ENCODE measurements at regions not wholly inside any gene's neighbourhood (a gene's known extent, or its start where the extent isn't known, plus 50 kb on each side); places are given as distances from the start of the nearest gene placed in this dataset.

- Histone ChIP-seq H3K4me1 (no peaks in the 10 kb centered on the region), H3K4me3 (no peak overlapping the region), H3K27me3 (no peaks in the 10 kb centered on the region), H3K27ac (no peak overlapping the region), H3K9me3 (no peaks in the 10 kb centered on the region), H3K36me3 (no peaks in the 10 kb centered on the region)
- no peak for DNase-seq
- WGBS, 2 donors: 87 to 94% methylated on average over 6 of the region's 6 CpGs
- intact Hi-C loops (cut with DNase I): no loop called here
- no peak for TF ChIP-seq EP300 (IDR thresholded peaks at IDR 0.05)
- TF ChIP-seq CTCF (IDR thresholded peaks at IDR 0.05): no peak
- TF ChIP-seq POLR2AphosphoS5 (IDR thresholded peaks at IDR 0.05): no peak
- TF ChIP-seq POLR2A (IDR thresholded peaks at IDR 0.05): no peak
These were observed 207.2 kb downstream of the ZC3H11B start for GRCh38 chr1:219405531-219406331.

DNA sequence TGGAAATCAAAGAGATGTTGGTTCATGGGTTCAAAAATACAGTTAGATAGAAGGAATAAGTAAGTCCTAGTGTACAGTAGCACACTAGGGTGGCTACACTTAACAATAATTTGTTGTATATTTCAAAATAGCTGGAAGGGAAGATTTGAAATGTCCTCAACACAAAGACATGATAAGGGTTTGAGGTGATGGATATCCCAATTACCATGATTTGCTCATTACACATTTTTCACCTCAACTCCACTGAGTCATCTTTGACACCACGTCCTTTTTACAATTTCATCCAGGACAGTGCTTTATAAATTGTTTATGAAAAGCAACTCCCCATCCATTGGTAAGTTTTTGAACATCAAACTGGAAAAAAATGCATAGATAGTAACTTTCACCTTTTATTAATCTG, 208.3 kb downstream of the ZC3H11B start:
- intact Hi-C loops (cut with DNase I): no loop called here
- WGBS, 2 donors: 70 to 81% methylated on average over 1 of the region's 1 CpG
- no peak for TF ChIP-seq CTCF (IDR thresholded peaks at IDR 0.05)
- no peak for TF ChIP-seq POLR2A (IDR thresholded peaks at IDR 0.05)
- TF ChIP-seq EP300 (IDR thresholded peaks at IDR 0.05): no peak
- no peak for TF ChIP-seq POLR2AphosphoS5 (IDR thresholded peaks at IDR 0.05)

GRCh38 chr1:219402925-219403324, 210.0 kb downstream of the ZC3H11B start:
- TF ChIP-seq POLR2A (IDR thresholded peaks at IDR 0.05) (no peak), EP300 (IDR thresholded peaks at IDR 0.05) (no peak)
- H3K27ac ChIP-seq: no peak overlapping the region
- H3K4me1 ChIP-seq: no peaks in the 10 kb centered on the region
- no peaks in the 10 kb centered on the region for H3K9me3 ChIP-seq
- intact Hi-C loops (cut with DNase I): no loop called here
- H3K4me3 ChIP-seq: no peak overlapping the region
- no peaks in the 10 kb centered on the region for H3K27me3 ChIP-seq
- no peak for DNase-seq
- H3K36me3 ChIP-seq: no peaks in the 10 kb centered on the region

More for the DNA sequence above, 208.3 kb downstream of the ZC3H11B start:
- no peaks in the 10 kb centered on the region for H3K9me3 ChIP-seq
- no peaks in the 10 kb centered on the region for H3K4me1 ChIP-seq
- H3K4me3 ChIP-seq: no peak overlapping the region
- H3K36me3 ChIP-seq: no peaks in the 10 kb centered on the region
- no peak overlapping the region for H3K27ac ChIP-seq
- no peak for DNase-seq
- no peaks in the 10 kb centered on the region for H3K27me3 ChIP-seq

GRCh38 chr1:219401724-219402625, 210.9 kb downstream of the ZC3H11B start:
- intact Hi-C loops (cut with DNase I): no loop called here
- Histone ChIP-seq H3K4me3 (no peak overlapping the region), H3K27me3 (no peaks in the 10 kb centered on the region), H3K27ac (no peak overlapping the region), H3K4me1 (no peaks in the 10 kb centered on the region), H3K36me3 (no peaks in the 10 kb centered on the region), H3K9me3 (peaks cover 0 to 3% (median under 1%) of the 10 kb centered on the region in 4 donors)
- no peak for DNase-seq
- no peak for TF ChIP-seq POLR2AphosphoS5 (IDR thresholded peaks at IDR 0.05)
- TF ChIP-seq EP300 (IDR thresholded peaks at IDR 0.05): no peak
- TF ChIP-seq POLR2A (IDR thresholded peaks at IDR 0.05): no peak
- no peak for TF ChIP-seq CTCF (IDR thresholded peaks at IDR 0.05)

- Histone ChIP-seq H3K27ac (no peak overlapping the region), H3K9me3 (peaks cover 0 to 6% (median 3%) of the 10 kb centered on the region in 4 donors), H3K27me3 (no peaks in the 10 kb centered on the region), H3K36me3 (no peaks in the 10 kb centered on the region), H3K4me1 (no peaks in the 10 kb centered on the region), H3K4me3 (no peak overlapping the region)
- TF ChIP-seq POLR2AphosphoS5 (IDR thresholded peaks at IDR 0.05) (no peak), POLR2A (IDR thresholded peaks at IDR 0.05) (no peak), CTCF (IDR thresholded peaks at IDR 0.05) (no peak), EP300 (IDR thresholded peaks at IDR 0.05) (no peak)
- 79 to 88% methylated on average over 5 of the region's 5 CpGs for WGBS, 2 donors
- DNase-seq: no peak
- intact Hi-C loops (cut with DNase I): no loop called here
These were observed 213.5 kb downstream of the ZC3H11B start for GRCh38 chr1:219399446-219399845.

Data from sigmoid colon (tissue), 6 donors.